K562 (cell line): ENCODE measurements at regions not wholly inside any gene's neighbourhood (a gene's known extent, or its start where the extent isn't known, plus 50 kb on each side); places are given as distances from the start of the nearest gene placed in this dataset.

Experiments used
- ATAC-seq: fragments of 200-7000 bp; cut with Tn5 transposase; 3 replicates; pipeline ENCODE4 v1.9.1; 2020; ENCODE audit warnings: moderate library complexity
- BruUV-seq: library from RNA; stranded (reverse); fragments of 400-500 nt; replicated peaks from 2 replicates; lab custom pipeline; 2021; lab: Mats Ljungman, UMichigan
- CTCF ChIA-PET: fragments of 300-600 bp; formaldehyde crosslinking; extraction: SDS; loops from one replicate; lab custom pipeline; 2021; ENCODE audit warnings: low intra/inter-chr PET ratio; lab: Yijun Ruan, JAX
- POLR2A ChIA-PET: fragments of 300-600, 350-650 bp; sonication (Branson Sonifier 250); formaldehyde crosslinking; extraction: SDS; loops from one replicate; lab custom pipeline; 2021; ENCODE audit warnings: antibody characterized with exemption, inconsistent platforms; lab: Yijun Ruan, JAX
- DNase-seq, 4 experiments: peaks; one replicate each; pipeline versions ENCODE4 v3.0.0 to v3.0.0-alpha.2; 2011 to 2018; ENCODE audit warnings: low spot score in 3 of 4, mixed read lengths in 3 of 4; ENCODE audit errors: extremely low read depth in 1 of 4
- FAIRE-seq: peaks from 2 replicates; lab custom pipeline; 2011; peaks lifted over from hg19 to GRCh38; lab: Jason Lieb, UNC
- H2AFZ ChIP-seq: 2 replicates; pipeline ENCODE4 v1.6.0; 2011; ENCODE audit warnings: low read depth, low read length, control low read depth, inconsistent platforms
- H3K27ac ChIP-seq: fragments of 200-600 bp; 3 replicates; pipeline ENCODE4 v1.8.0; 2011; ENCODE audit warnings: low read depth, mild to moderate bottlenecking, control low read depth, inconsistent platforms, low read length, moderate library complexity, mixed read lengths; ENCODE audit errors: extremely low read depth
- H3K27me3 ChIP-seq, 2 experiments: fragments of 300-600 bp in 1 of 2; 2 replicates in 1 of 2; 3 replicates in 1 of 2; pipeline versions ENCODE4 v1.6.0 to v1.8.0; 2011; ENCODE audit warnings: inconsistent platforms in 2 of 2, low read length in 2 of 2, mild to moderate bottlenecking in 1 of 2, mixed read lengths in 1 of 2, moderate library complexity in 1 of 2; ENCODE audit not compliant: control insufficient read depth in 2 of 2, insufficient read depth in 2 of 2
- H3K36me3 ChIP-seq: fragments of 300-600 bp; 3 replicates; pipeline ENCODE4 v1.8.0; 2011; ENCODE audit warnings: mild to moderate bottlenecking, low read length, inconsistent platforms; ENCODE audit not compliant: control insufficient read depth, insufficient read depth
- H3K4me1 ChIP-seq, 2 experiments: fragments of 200-600 bp in 1 of 2; replicated peaks in 1 of 2; 2 replicates in 1 of 2; 3 replicates in 1 of 2; pipeline versions ENCODE4 v1.5.1 to v1.8.0; 2011; ENCODE audit warnings: inconsistent platforms in 2 of 2, low read length in 2 of 2, mild to moderate bottlenecking in 1 of 2, mixed read lengths in 1 of 2, moderate library complexity in 1 of 2; ENCODE audit not compliant: control insufficient read depth in 2 of 2, insufficient read depth in 2 of 2
- H3K4me2 ChIP-seq: 2 replicates; pipeline ENCODE4 v1.6.1; 2011; ENCODE audit warnings: low read length, control low read depth, inconsistent platforms, mixed read lengths; ENCODE audit not compliant: insufficient read depth
- H3K4me3 ChIP-seq: fragments of 200-600 bp; sonication (generic), shearing (Covaris generic); 2 replicates; pipeline ENCODE4 v1.5.1; 2016; ENCODE audit warnings: control low read depth, inconsistent platforms
- H3K79me2 ChIP-seq: fragments of 200-600 bp; 3 replicates; pipeline ENCODE4 v1.8.0; 2011; ENCODE audit warnings: low read length, inconsistent platforms; ENCODE audit not compliant: control insufficient read depth, insufficient read depth
- H3K9ac ChIP-seq, 2 experiments: 2 replicates each; pipeline versions ENCODE4 v1.6.0 to v1.6.1; 2011; ENCODE audit warnings: low read depth in 2 of 2, low read length in 2 of 2, control low read depth in 1 of 2, inconsistent platforms in 1 of 2, mild to moderate bottlenecking in 1 of 2, mixed read lengths in 1 of 2; ENCODE audit not compliant: insufficient read depth in 1 of 2
- H3K9me1 ChIP-seq: one replicate; pipeline ENCODE4 v1.6.0; 2011; ENCODE audit warnings: inconsistent platforms, mild to moderate bottlenecking, low read length, moderate library complexity; ENCODE audit not compliant: control insufficient read depth, insufficient read depth
- H3K9me3 ChIP-seq: replicated peaks from 2 replicates; pipeline ENCODE4 v1.5.1; 2011; ENCODE audit warnings: low read depth, low read length, inconsistent platforms; ENCODE audit not compliant: control insufficient read depth, insufficient read depth
- H4K20me1 ChIP-seq: replicated peaks from 2 replicates; pipeline ENCODE4 v1.6.1; 2011; ENCODE audit warnings: low read length, inconsistent platforms, mixed read lengths; ENCODE audit not compliant: control insufficient read depth, insufficient read depth
- CBX1 ChIP-seq: sonication (generic); IDR thresholded peaks from 2 replicates; pipeline ENCODE4 v1.6.1; 2016; ENCODE audit warnings: antibody characterized with exemption, low read depth, mild to moderate bottlenecking
- EWSR1 ChIP-seq: fragments of 450-650 bp; IDR thresholded peaks from 2 replicates; pipeline ENCODE4 v1.6.1; 2018; ENCODE audit warnings: borderline replicate concordance, mild to moderate bottlenecking, low read depth, moderate library complexity; ENCODE audit not compliant: partially characterized antibody
- GTF2B ChIP-seq: IDR thresholded peaks from 2 replicates; pipeline ENCODE4 v1.6.1; 2011; ENCODE audit not compliant: insufficient read length; ENCODE audit errors: extremely low read depth
- KDM1A ChIP-seq, 2 experiments: fragments of 450-650 bp; IDR thresholded peaks; 2 replicates each; pipeline ENCODE4 v1.6.1; 2016; ENCODE audit warnings: mild to moderate bottlenecking in 2 of 2
- PTTG1 ChIP-seq: fragments of 450-650 bp; IDR thresholded peaks from 2 replicates; pipeline ENCODE4 v1.6.1; 2016; ENCODE audit warnings: low read depth, mild to moderate bottlenecking, missing genetic modification characterization, missing compliant biosample characterization
- TGIF2 ChIP-seq: sonication (generic); formaldehyde crosslinking; IDR thresholded peaks from 2 replicates; pipeline ENCODE4 v1.8.1; 2022; ENCODE audit warnings: mild to moderate bottlenecking, missing genetic modification reagents, moderate library complexity
- TRIM28 ChIP-seq: fragments of 450-650 bp; IDR thresholded peaks from 2 replicates; pipeline ENCODE4 v1.6.1; 2017
- YY1 ChIP-seq, 3 experiments: IDR thresholded peaks; 2 replicates each; pipeline ENCODE4 v1.6.1; 2011; ENCODE audit warnings: low read length in 2 of 3, mild to moderate bottlenecking in 2 of 3, moderate library complexity in 2 of 3, borderline replicate concordance in 1 of 3, control low read depth in 1 of 3, low read depth in 1 of 3; ENCODE audit not compliant: insufficient read depth in 3 of 3, insufficient replicate concordance in 2 of 3, control insufficient read depth in 1 of 3, insufficient read length in 1 of 3; ENCODE audit errors: extremely low read depth in 1 of 3
- ZBTB12 ChIP-seq: fragments of 250-450 bp; sonication (Bioruptor Pico); IDR thresholded peaks from 2 replicates; pipeline ENCODE4 v1.4.0; 2020
- ZNF277 ChIP-seq: fragments of 250-450 bp; sonication (Bioruptor Pico); IDR thresholded peaks from 2 replicates; pipeline ENCODE4 v1.8.0; 2022; ENCODE audit warnings: inconsistent platforms, mild to moderate bottlenecking, moderate library complexity, borderline replicate concordance
- ZNF41 ChIP-seq: fragments of 250-450 bp; sonication (Bioruptor Pico); conservative IDR thresholded peaks from 2 replicates; pipeline ENCODE4 v1.4.0; 2020; ENCODE audit warnings: mild to moderate bottlenecking
- ZNF584 ChIP-seq: fragments of 200-800 bp; sonication (Bioruptor generic); IDR thresholded peaks from 2 replicates; pipeline ENCODE4 v1.6.1; 2016; ENCODE audit warnings: low read depth, mild to moderate bottlenecking, missing genetic modification characterization, missing compliant biosample characterization
- WGBS: fragments of 100-300 bp; shearing (Covaris generic); methylation state at CpG from one replicate; pipeline ENCODE4 v1.1.6; 2016; ENCODE audit warnings: low coverage, mixed read lengths; ENCODE audit not compliant: insufficient coverage; ENCODE audit errors: missing lambda C conversion rate; 5-methylcytosine and 5-hydroxymethylcytosine counted together
- in situ Hi-C: fragments of 300-500 bp; cut with MboI; formaldehyde crosslinking; loops from 4 replicates; pipeline ENCODE4 v1.15.0; 2018; ENCODE audit warnings: inconsistent platforms, mixed read lengths
- intact Hi-C: fragments of 100-400 bp; cut with micrococcal nuclease; formaldehyde crosslinking; loops from 2 replicates; pipeline ENCODE4 v1.14.2; 2022

DNA sequence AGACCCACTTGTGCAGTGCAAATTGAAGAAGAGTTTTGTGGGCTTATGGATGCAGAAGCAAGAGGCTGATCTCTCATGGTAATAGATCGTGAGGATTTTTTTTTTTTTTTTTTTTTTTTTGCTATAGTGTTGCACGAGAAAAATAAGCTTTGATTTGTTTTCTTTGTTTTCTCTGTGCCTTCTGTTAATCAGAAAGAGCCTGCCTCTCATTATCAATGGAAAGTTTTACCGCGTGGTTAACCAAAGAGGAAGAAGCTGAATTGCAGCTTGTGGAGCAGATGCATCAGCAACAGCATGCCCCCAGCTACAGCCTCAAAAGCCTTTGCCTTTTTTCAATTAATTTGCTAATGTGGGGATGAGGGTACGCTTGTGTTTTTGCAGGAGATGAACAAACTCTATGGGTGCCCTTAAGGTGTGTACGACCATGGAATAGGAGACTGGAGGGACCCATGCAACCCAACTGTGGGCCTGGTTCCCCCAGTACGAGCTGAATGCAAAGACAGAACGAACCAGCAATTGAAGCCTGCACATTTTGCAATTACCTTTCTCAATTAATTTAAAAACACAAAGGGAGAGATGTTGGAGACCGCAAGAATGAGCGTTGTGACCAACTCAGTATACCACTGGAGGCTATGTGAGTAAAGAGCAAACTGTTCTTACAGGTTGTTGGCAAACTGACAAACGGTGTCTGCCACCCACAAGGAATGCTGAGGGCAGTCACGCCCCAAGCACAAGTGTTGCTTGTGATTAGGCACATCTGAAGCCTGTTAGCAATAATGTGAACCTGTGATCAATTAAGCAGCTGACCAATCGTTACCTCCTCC is 58.6 kb upstream of the SPRY2 start:
- 0% methylated on average over 10 of the region's 13 CpGs for WGBS
- no peak overlapping the region for H3K9ac ChIP-seq
- H3K27me3 ChIP-seq, result no peaks in the 10 kb centered on the region
- no peaks in the 10 kb centered on the region for H3K4me1 ChIP-seq
- no peaks in the 10 kb centered on the region for H3K79me2 ChIP-seq
- FAIRE-seq, result no peak
- intact Hi-C loops, result no loop called here
- H4K20me1 ChIP-seq, result no peaks in the 10 kb centered on the region
- no peak for DNase-seq
- no peak for ATAC-seq
- H3K27ac ChIP-seq, result no peak overlapping the region
- CTCF ChIA-PET, result interaction anchor here (0.6 kb wide), 1 partner anchor 35 kb away, joined by 3 read pairs; no protein-coding TSS in a partner anchor
- TF ChIP-seq ZNF277 (CRISPR knock-in tag) (no peak), YY1 (IDR thresholded peaks at IDR 0.05; ENCODE audit: borderline replicate concordance in 1 of 3, control insufficient read depth in 1 of 3, extremely low read depth in 1 of 3, insufficient read depth in 3 of 3, insufficient read length in 1 of 3, insufficient replicate concordance in 2 of 3, low read depth in 1 of 3, low read length in 2 of 3) (no peak), EWSR1 (no peak), TGIF2 (CRISPR knock-in tag) (no peak), GTF2B (no peak), ZNF41 (CRISPR knock-in tag) (no peak), ZBTB12 (no peak), ZNF584 (no peak), TRIM28 (no peak), KDM1A (IDR thresholded peaks at IDR 0.05) (no peak), CBX1 (no peak), PTTG1 (tag) (no peak)
- TF ChIP-seq, all 486 proteins: peak for 0
- Histone ChIP-seq H3K9me3 (no peaks in the 10 kb centered on the region), H3K9me1 (no peaks in the 10 kb centered on the region), H2AFZ (no peak overlapping the region), H3K4me2 (no peak overlapping the region), H3K4me3 (no peak overlapping the region), H3K36me3 (no peaks in the 10 kb centered on the region)
- POLR2A ChIA-PET, result no interaction called here
- no TSS peak for BruUV-seq
- in situ Hi-C loops, result no loop called here
